Activated CD4-positive, alpha-beta T cell treated with anti-CD3 and anti-CD28 coated beads for 36 hours (primary cell): ENCODE measurements at regions not wholly inside any gene's neighbourhood (a gene's known extent, or its start where the extent isn't known, plus 50 kb on each side); places are given as distances from the start of the nearest gene placed in this dataset.

ENCODE experiments used
- ATAC-seq: fragments of 200-7000 bp; cut with Tn5 transposase; one replicate; pipeline ENCODE4 v1.10.0; 2021; ENCODE audit warnings: mild to moderate bottlenecking, moderate library complexity
- CTCF ChIA-PET: fragments of 350-600 bp; sonication (Branson Sonifier 250); formaldehyde crosslinking; loops from one replicate; lab custom pipeline; 2021; ENCODE audit warnings: antibody characterized with exemption; lab: Charles Lee
- POLR2A ChIA-PET: fragments of 350-600 bp; sonication (Branson Sonifier 250); formaldehyde crosslinking; loops from one replicate; lab custom pipeline; 2021; ENCODE audit warnings: antibody characterized with exemption, inconsistent platforms; lab: Charles Lee
- DNase-seq: peaks from one replicate; pipeline ENCODE4 v3.0.0-alpha.2; 2020
- H3K27ac Mint-ChIP-seq: one replicate; pipeline ENCODE4 v1.8.0; 2021; ENCODE audit warnings: mixed read lengths
- H3K27me3 Mint-ChIP-seq: one replicate; pipeline ENCODE4 v1.8.0; 2021; ENCODE audit warnings: mixed read lengths
- H3K36me3 Mint-ChIP-seq: one replicate; pipeline ENCODE4 v1.8.0; 2021; ENCODE audit warnings: low read depth, mixed read lengths
- H3K4me1 Mint-ChIP-seq: one replicate; pipeline ENCODE4 v1.8.0; 2021; ENCODE audit warnings: mixed read lengths
- H3K4me3 Mint-ChIP-seq: one replicate; pipeline ENCODE4 v1.8.0; 2021; ENCODE audit warnings: mild to moderate bottlenecking, moderate library complexity, mixed read lengths
- H3K9me3 Mint-ChIP-seq: one replicate; pipeline ENCODE4 v1.8.0; 2021; ENCODE audit warnings: low read depth, mixed read lengths
- intact Hi-C, 2 experiments: fragments of 100-400 bp; cut with DNase I in 1 of 2; cut with micrococcal nuclease in 1 of 2; formaldehyde crosslinking; loops; one replicate each; pipeline versions ENCODE4 v1.14.2 to v1.15.1; 2022 to 2024; cut with DNase I, micrococcal nuclease

- ATAC-seq (no peak), DNase-seq (no peak)
- ChIA-PET CTCF (no interaction called here), POLR2A (no interaction called here)
- H3K27me3 Mint-ChIP-seq, result no peaks in the 10 kb centered on the region
- H3K4me3 Mint-ChIP-seq, result no peak overlapping the region
- no peaks in the 10 kb centered on the region for H3K4me1 Mint-ChIP-seq
- peaks cover 9% of the 10 kb centered on the region for H3K9me3 Mint-ChIP-seq
- intact Hi-C loops, result no loop called here
- no peaks in the 10 kb centered on the region for H3K36me3 Mint-ChIP-seq
- H3K27ac Mint-ChIP-seq, result no peak overlapping the region
Measured at GRCh38 chr2:164288235-164288634, 333.0 kb downstream of the GRB14 start.

DNA sequence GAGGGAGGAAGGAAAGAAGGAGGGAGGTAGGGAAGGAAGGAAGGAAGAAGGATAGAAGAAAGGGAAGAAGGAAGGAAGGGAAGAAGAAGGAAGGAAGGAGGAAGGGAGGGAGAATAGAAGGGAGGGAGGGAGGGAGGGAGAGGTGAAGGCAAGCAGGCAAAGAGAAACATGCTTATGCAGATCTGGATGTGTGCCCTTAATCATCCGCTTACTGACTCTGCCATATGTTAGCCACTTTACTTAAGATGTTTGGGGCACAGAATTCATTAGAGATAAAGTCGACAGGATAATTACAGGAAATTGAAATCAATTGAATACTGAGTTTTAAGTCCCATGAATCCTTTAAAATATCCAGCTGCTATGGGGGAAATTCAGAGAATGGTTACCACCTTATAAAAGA is 334.2 kb downstream of the GRB14 start:
- ATAC-seq (no peak), DNase-seq (no peak)
- ChIA-PET POLR2A (no interaction called here), CTCF (no interaction called here)
- H3K9me3 Mint-ChIP-seq, result peaks cover 9% of the 10 kb centered on the region
- no peak overlapping the region for H3K27ac Mint-ChIP-seq
- intact Hi-C loops, result no loop called here
- H3K4me1 Mint-ChIP-seq, result no peaks in the 10 kb centered on the region
- H3K36me3 Mint-ChIP-seq, result no peaks in the 10 kb centered on the region
- no peaks in the 10 kb centered on the region for H3K27me3 Mint-ChIP-seq
- no peak overlapping the region for H3K4me3 Mint-ChIP-seq

DNA sequence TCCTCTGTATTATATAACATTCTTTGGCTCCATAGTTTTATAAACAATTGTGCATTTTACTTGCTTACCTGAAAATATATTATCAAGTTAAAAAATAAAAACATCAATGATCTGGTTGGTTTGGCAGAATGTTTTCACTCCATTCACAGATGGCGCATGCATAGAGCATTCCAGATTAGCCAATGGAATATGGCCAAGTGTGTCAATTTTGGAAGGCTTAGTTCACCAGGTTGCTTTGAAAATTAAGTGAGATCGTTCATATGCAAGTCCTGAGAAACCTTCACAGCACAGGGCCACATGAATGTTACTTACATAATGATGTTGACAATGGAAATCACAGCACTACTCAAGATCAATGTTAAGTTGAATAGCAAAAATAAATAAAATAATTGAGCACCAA is 335.7 kb downstream of the GRB14 start:
- ChIA-PET CTCF (no interaction called here), POLR2A (no interaction called here)
- intact Hi-C loops, result no loop called here
- no peaks in the 10 kb centered on the region for H3K36me3 Mint-ChIP-seq
- H3K27me3 Mint-ChIP-seq, result no peaks in the 10 kb centered on the region
- H3K4me3 Mint-ChIP-seq, result no peak overlapping the region
- no peaks in the 10 kb centered on the region for H3K4me1 Mint-ChIP-seq
- H3K27ac Mint-ChIP-seq, result no peak overlapping the region
- ATAC-seq (no peak), DNase-seq (no peak)
- peaks cover 5% of the 10 kb centered on the region for H3K9me3 Mint-ChIP-seq

- CTCF ChIA-PET, result no interaction called here
- H3K4me1 Mint-ChIP-seq, result no peaks in the 10 kb centered on the region
- POLR2A ChIA-PET, result no interaction called here
- no peak overlapping the region for H3K27ac Mint-ChIP-seq
- H3K36me3 Mint-ChIP-seq, result no peaks in the 10 kb centered on the region
- no peaks in the 10 kb centered on the region for H3K27me3 Mint-ChIP-seq
- intact Hi-C loops, result no loop called here
- H3K9me3 Mint-ChIP-seq, result no peaks in the 10 kb centered on the region
- no peak for DNase-seq
- no peak overlapping the region for H3K4me3 Mint-ChIP-seq
- ATAC-seq, result no peak
Measured at GRCh38 chr2:164281896-164282295, 339.4 kb downstream of the GRB14 start.

DNA sequence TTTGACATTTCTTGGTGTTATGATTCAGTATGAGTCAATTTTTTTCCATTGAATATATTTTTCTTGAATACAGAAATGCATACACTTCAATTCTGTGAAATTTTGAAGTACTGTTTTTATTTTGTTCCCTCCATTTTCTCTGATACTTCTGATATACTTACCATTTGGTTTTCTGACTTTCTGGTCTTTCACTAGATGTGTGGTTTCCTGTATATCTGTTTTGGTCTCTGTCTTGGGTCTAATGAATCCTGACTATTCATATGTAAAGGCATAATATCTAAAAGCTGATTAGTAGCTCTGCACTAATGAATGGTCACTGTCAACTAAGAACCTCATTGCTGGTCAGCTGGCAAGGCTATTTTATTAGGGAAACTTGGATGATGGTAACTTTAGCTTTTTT is 345.6 kb downstream of the GRB14 start:
- ATAC-seq, result no peak
- no peak for DNase-seq

GRCh38 chr2:164260506-164260905 is 360.8 kb downstream of the GRB14 start:
- Mint-ChIP-seq H3K36me3 (no peaks in the 10 kb centered on the region), H3K27me3 (no peaks in the 10 kb centered on the region), H3K4me3 (no peak overlapping the region), H3K9me3 (peaks cover 5% of the 10 kb centered on the region), H3K27ac (no peak overlapping the region), H3K4me1 (no peaks in the 10 kb centered on the region)
- ChIA-PET CTCF (no interaction called here), POLR2A (no interaction called here)
- no peak for DNase-seq
- no peak for ATAC-seq
- intact Hi-C loops, result no loop called here

More for the DNA sequence above, 345.6 kb downstream of the GRB14 start:
- ChIA-PET POLR2A (no interaction called here), CTCF (no interaction called here)
- Mint-ChIP-seq H3K27ac (no peak overlapping the region), H3K9me3 (peaks cover 3% of the 10 kb centered on the region), H3K36me3 (no peaks in the 10 kb centered on the region), H3K4me1 (no peaks in the 10 kb centered on the region), H3K27me3 (no peaks in the 10 kb centered on the region), H3K4me3 (no peak overlapping the region)
- intact Hi-C loops, result no loop called here

DNA sequence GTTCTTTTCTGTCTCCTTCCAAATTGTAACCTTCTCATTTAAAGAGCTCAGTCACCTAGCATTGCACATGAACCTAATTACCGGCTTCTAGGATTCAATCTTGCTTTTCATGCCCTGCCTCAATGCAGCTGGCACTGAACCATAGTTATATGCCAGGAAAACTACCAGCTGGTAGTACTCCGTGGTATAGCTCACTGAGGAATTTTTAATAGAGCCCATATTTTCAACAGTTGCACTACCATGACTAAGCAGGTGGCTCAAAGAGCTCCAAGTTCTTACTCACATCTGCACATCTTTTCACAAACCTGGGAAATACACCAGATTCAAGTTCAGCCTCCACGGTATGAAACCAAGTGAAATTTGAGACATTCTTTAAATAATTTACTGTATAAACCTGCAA is 363.5 kb downstream of the GRB14 start:
- Mint-ChIP-seq H3K27me3 (no peaks in the 10 kb centered on the region), H3K4me3 (no peak overlapping the region), H3K36me3 (no peaks in the 10 kb centered on the region), H3K4me1 (no peaks in the 10 kb centered on the region), H3K9me3 (peaks cover 5% of the 10 kb centered on the region), H3K27ac (no peak overlapping the region)
- DNase-seq (no peak), ATAC-seq (no peak)
- intact Hi-C loops, result no loop called here
- POLR2A ChIA-PET, result no interaction called here
- CTCF ChIA-PET, result no interaction called here

GRCh38 chr2:164252568-164253287 is 368.6 kb downstream of the GRB14 start:
- Mint-ChIP-seq H3K27ac (no peak overlapping the region), H3K4me1 (no peaks in the 10 kb centered on the region), H3K9me3 (no peaks in the 10 kb centered on the region), H3K4me3 (no peak overlapping the region), H3K36me3 (no peaks in the 10 kb centered on the region), H3K27me3 (no peaks in the 10 kb centered on the region)
- DNase-seq (no peak), ATAC-seq (no peak)
- ChIA-PET CTCF (no interaction called here), POLR2A (no interaction called here)
- intact Hi-C loops, result no loop called here

DNA sequence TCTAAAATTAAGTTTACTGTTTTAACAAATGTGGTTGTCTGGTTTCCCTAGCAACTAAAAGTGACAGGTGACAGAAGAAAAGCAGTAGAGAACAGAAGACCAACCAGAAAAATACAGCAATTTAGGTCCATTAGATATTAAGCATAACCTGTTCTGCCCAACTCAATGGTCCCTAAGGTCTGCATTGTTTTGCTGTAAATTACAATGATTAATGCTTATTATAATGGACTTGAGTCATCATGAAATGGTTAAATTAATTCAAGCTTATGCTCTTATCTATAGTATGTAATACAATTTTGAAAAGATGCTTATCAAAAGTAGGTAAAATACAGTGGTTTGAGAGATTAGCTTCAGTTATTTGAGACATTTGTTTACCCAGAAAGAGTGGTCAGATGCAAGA is 378.0 kb downstream of the GRB14 start:
- Mint-ChIP-seq H3K27me3 (no peaks in the 10 kb centered on the region), H3K4me3 (no peak overlapping the region), H3K4me1 (no peaks in the 10 kb centered on the region), H3K27ac (no peak overlapping the region), H3K36me3 (no peaks in the 10 kb centered on the region), H3K9me3 (peaks cover 5% of the 10 kb centered on the region)
- no peak for ATAC-seq
- no peak for DNase-seq
- intact Hi-C loops, result no loop called here
- ChIA-PET CTCF (interaction anchor here (1.0 kb wide), 1 partner anchor 12 kb away, joined by 3 read pairs; no protein-coding TSS in a partner anchor), POLR2A (no interaction called here)

DNA sequence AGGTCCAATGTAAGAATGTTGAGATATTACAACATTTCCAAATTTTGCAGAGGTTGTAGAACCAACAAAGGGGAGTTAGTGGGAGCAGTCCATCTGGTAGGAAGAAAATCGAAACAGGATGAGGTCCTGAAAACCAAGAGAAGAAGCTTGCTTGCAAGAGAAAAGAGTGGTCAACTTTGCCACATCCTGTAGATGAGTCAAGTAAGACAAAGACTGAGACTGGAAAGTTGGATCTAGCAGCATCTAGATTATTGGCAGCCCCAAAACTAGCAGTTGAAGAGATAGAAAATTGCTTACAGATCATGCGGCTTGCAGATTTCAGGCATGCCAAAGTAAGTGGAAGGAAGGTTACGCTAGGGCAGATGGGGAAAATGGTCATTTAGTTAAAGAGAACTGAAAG is 378.9 kb downstream of the GRB14 start:
- intact Hi-C loops, result no loop called here
- POLR2A ChIA-PET, result no interaction called here
- no peaks in the 10 kb centered on the region for H3K36me3 Mint-ChIP-seq
- no peak overlapping the region for H3K27ac Mint-ChIP-seq
- DNase-seq (no peak), ATAC-seq (no peak)
- H3K9me3 Mint-ChIP-seq, result peaks cover 5% of the 10 kb centered on the region
- no peaks in the 10 kb centered on the region for H3K4me1 Mint-ChIP-seq
- H3K27me3 Mint-ChIP-seq, result no peaks in the 10 kb centered on the region
- H3K4me3 Mint-ChIP-seq, result no peak overlapping the region
- CTCF ChIA-PET, result no interaction called here

DNA sequence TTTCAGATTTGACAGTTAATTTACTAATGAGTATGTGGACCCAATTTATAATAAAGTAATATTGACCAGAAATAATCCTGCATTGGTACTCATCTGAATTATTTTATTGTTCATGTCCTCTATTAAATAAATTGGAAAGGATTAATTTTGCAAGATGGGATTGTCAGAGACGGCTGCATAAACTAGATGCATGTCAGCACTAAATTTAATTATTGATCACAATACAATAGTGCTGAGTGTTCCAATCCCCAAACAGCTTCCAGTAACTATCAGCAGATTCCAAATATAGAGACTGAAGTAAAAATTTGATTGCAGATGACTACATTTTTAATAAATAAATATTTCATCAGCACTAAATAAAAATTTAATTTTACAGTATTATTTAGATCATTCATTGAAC is 387.2 kb downstream of the GRB14 start:
- intact Hi-C loops, result no loop called here
- H3K27me3 Mint-ChIP-seq, result no peaks in the 10 kb centered on the region
- no peak overlapping the region for H3K27ac Mint-ChIP-seq
- H3K36me3 Mint-ChIP-seq, result no peaks in the 10 kb centered on the region
- DNase-seq, result no peak
- no peaks in the 10 kb centered on the region for H3K4me1 Mint-ChIP-seq
- no peak for ATAC-seq
- CTCF ChIA-PET, result no interaction called here
- no peak overlapping the region for H3K4me3 Mint-ChIP-seq
- POLR2A ChIA-PET, result no interaction called here
- H3K9me3 Mint-ChIP-seq, result peaks cover 1% of the 10 kb centered on the region

DNA sequence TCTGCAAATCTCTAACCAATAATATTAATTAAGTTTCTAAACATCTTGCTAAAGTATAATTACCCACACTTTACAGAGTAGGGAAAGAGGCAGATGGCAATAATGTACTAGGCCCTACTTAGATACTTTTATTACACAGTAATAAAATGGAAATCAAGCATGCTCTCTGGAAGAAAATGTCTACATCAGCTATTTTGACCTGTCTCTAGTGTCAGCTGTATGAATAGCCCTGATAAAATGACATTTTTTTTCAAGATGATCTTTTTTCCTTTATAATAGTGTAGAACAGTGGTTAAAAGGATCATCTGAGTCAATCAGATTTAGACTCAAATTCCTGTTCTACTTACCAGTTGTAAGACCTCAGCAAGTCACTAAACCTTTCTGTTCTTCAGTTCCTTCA is 397.3 kb downstream of the GRB14 start:
- DNase-seq (no peak), ATAC-seq (no peak)
- ChIA-PET CTCF (no interaction called here), POLR2A (no interaction called here)
- H3K9me3 Mint-ChIP-seq, result peaks cover 3% of the 10 kb centered on the region
- no peak overlapping the region for H3K27ac Mint-ChIP-seq
- H3K4me1 Mint-ChIP-seq, result no peaks in the 10 kb centered on the region
- H3K4me3 Mint-ChIP-seq, result no peak overlapping the region
- no peaks in the 10 kb centered on the region for H3K36me3 Mint-ChIP-seq
- intact Hi-C loops, result no loop called here
- H3K27me3 Mint-ChIP-seq, result no peaks in the 10 kb centered on the region
